GM23338 (cell line): ENCODE measurements at regions not wholly inside any gene's neighbourhood (a gene's known extent, or its start where the extent isn't known, plus 50 kb on each side); places are given as distances from the start of the nearest gene placed in this dataset.

Source experiments
- CREB1 ChIP-seq: fragments of 250-450 bp; sonication (Bioruptor Pico); IDR thresholded peaks from 2 replicates; pipeline ENCODE4 v1.5.0; 2020; ENCODE audit warnings: low read depth, mild to moderate bottlenecking, moderate library complexity
- CTCF ChIP-seq, 2 experiments: fragments of 200-600 bp in 1 of 2; sonication (generic) in 1 of 2; conservative IDR thresholded peaks; 2 replicates each; pipeline versions ENCODE4 v1.5.1 to v1.6.1; 2016 to 2017; ENCODE audit warnings: antibody characterized with exemption in 2 of 2, low read depth in 2 of 2, mild to moderate bottlenecking in 2 of 2, moderate library complexity in 1 of 2
- EZH2 ChIP-seq: fragments of 200-600 bp; sonication (generic); IDR thresholded peaks from one replicate; pipeline ENCODE4 v1.8.0; 2017; ENCODE audit warnings: antibody characterized with exemption, mild to moderate bottlenecking, low read depth; ENCODE audit not compliant: unreplicated experiment
- EZH2phosphoT487 ChIP-seq: fragments of 200-600 bp; sonication (generic); IDR thresholded peaks from one replicate; pipeline ENCODE4 v1.8.1; 2018; ENCODE audit warnings: antibody characterized with exemption; ENCODE audit not compliant: unreplicated experiment
- JUNB ChIP-seq: IDR thresholded peaks from one replicate; pipeline ENCODE4 v1.6.1; 2016; ENCODE audit warnings: antibody characterized with exemption; ENCODE audit not compliant: unreplicated experiment
- POLR2AphosphoS5 ChIP-seq: IDR thresholded peaks from 2 replicates; pipeline ENCODE4 v1.6.1; 2016; ENCODE audit warnings: antibody characterized with exemption, low read depth
- REST ChIP-seq: IDR thresholded peaks from one replicate; pipeline ENCODE4 v1.6.1; 2018; ENCODE audit warnings: antibody characterized with exemption; ENCODE audit not compliant: unreplicated experiment
- STAT1 ChIP-seq: IDR thresholded peaks from one replicate; pipeline ENCODE4 v1.6.1; 2016; ENCODE audit warnings: antibody characterized with exemption; ENCODE audit not compliant: unreplicated experiment
- ZNF114 ChIP-seq: fragments of 250-450 bp; sonication (Bioruptor Pico); IDR thresholded peaks from 2 replicates; pipeline ENCODE4 v1.5.0; 2020; ENCODE audit warnings: mild to moderate bottlenecking, moderate library complexity
- ZNF331 ChIP-seq: fragments of 250-450 bp; sonication (Bioruptor Pico); IDR thresholded peaks from 2 replicates; pipeline ENCODE4 v1.5.0; 2020; ENCODE audit warnings: low read depth, mild to moderate bottlenecking, moderate library complexity
- TF ChIP-seq, protein P1 (sequence below): fragments of 250-450 bp; sonication (Bioruptor Pico); IDR thresholded peaks from 2 replicates; pipeline ENCODE4 v1.5.0; 2020; ENCODE audit warnings: mild to moderate bottlenecking, moderate library complexity

GRCh38 chr3:73705792-73706191 is 81.1 kb upstream of the PDZRN3 start:
- TF ChIP-seq EZH2 (no peak), CTCF (conservative IDR thresholded peaks at IDR 0.05; ENCODE audit: low read depth in 2 of 2) (no peak), POLR2AphosphoS5 (no peak), REST (no peak), JUNB (no peak), EZH2phosphoT487 (no peak), STAT1 (no peak), CREB1 (CRISPR knock-in tag) (no peak), ZNF331 (no peak), ZNF114 (no peak)
- TF ChIP-seq, protein P1, sequence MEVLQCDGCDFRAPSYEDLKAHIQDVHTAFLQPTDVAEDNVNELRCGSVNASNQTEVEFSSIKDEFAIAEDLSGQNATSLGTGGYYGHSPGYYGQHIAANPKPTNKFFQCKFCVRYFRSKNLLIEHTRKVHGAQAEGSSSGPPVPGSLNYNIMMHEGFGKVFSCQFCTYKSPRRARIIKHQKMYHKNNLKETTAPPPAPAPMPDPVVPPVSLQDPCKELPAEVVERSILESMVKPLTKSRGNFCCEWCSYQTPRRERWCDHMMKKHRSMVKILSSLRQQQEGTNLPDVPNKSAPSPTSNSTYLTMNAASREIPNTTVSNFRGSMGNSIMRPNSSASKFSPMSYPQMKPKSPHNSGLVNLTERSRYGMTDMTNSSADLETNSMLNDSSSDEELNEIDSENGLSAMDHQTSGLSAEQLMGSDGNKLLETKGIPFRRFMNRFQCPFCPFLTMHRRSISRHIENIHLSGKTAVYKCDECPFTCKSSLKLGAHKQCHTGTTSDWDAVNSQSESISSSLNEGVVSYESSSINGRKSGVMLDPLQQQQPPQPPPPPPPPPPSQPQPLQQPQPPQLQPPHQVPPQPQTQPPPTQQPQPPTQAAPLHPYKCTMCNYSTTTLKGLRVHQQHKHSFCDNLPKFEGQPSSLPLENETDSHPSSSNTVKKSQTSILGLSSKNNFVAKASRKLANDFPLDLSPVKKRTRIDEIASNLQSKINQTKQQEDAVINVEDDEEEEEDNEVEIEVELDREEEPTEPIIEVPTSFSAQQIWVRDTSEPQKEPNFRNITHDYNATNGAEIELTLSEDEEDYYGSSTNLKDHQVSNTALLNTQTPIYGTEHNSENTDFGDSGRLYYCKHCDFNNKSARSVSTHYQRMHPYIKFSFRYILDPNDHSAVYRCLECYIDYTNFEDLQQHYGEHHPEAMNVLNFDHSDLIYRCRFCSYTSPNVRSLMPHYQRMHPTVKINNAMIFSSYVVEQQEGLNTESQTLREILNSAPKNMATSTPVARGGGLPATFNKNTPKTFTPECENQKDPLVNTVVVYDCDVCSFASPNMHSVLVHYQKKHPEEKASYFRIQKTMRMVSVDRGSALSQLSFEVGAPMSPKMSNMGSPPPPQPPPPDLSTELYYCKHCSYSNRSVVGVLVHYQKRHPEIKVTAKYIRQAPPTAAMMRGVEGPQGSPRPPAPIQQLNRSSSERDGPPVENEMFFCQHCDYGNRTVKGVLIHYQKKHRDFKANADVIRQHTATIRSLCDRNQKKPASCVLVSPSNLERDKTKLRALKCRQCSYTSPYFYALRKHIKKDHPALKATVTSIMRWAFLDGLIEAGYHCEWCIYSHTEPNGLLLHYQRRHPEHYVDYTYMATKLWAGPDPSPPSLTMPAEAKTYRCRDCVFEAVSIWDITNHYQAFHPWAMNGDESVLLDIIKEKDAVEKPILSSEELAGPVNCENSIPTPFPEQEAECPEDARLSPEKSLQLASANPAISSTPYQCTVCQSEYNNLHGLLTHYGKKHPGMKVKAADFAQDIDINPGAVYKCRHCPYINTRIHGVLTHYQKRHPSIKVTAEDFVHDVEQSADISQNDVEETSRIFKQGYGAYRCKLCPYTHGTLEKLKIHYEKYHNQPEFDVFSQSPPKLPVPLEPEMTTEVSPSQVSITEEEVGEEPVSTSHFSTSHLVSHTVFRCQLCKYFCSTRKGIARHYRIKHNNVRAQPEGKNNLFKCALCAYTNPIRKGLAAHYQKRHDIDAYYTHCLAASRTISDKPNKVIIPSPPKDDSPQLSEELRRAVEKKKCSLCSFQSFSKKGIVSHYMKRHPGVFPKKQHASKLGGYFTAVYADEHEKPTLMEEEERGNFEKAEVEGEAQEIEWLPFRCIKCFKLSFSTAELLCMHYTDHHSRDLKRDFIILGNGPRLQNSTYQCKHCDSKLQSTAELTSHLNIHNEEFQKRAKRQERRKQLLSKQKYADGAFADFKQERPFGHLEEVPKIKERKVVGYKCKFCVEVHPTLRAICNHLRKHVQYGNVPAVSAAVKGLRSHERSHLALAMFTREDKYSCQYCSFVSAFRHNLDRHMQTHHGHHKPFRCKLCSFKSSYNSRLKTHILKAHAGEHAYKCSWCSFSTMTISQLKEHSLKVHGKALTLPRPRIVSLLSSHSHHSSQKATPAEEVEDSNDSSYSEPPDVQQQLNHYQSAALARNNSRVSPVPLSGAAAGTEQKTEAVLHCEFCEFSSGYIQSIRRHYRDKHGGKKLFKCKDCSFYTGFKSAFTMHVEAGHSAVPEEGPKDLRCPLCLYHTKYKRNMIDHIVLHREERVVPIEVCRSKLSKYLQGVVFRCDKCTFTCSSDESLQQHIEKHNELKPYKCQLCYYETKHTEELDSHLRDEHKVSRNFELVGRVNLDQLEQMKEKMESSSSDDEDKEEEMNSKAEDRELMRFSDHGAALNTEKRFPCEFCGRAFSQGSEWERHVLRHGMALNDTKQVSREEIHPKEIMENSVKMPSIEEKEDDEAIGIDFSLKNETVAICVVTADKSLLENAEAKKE (CRISPR knock-in tag), result no peak
